ENCODE measurements at regions not wholly inside any gene's neighbourhood (a gene's known extent, or its start where the extent isn't known, plus 50 kb on each side); places are given as distances from the start of the nearest gene placed in this dataset.

GRCh38 chr1:175877939-175878737, 134.7 kb upstream of the TNR start (continued):
- TF ChIP-seq KAT2A (conservative IDR thresholded peaks at IDR 0.05; ENCODE audit: control insufficient read depth, low read depth, low read length) (no peak), IKZF1 (conservative IDR thresholded peaks at IDR 0.05) (no peak), KDM1A (IDR thresholded peaks at IDR 0.05; ENCODE audit: borderline replicate concordance) (no peak), IRF4 (IDR thresholded peaks at IDR 0.05; ENCODE audit: low read depth, low read length) (no peak), SRF (IDR thresholded peaks at IDR 0.05; ENCODE audit: low read depth in 2 of 2, low read length in 2 of 2) (no peak), EED (IDR thresholded peaks at IDR 0.05; ENCODE audit: low read depth) (no peak), PKNOX1 (IDR thresholded peaks at IDR 0.05) (no peak), TCF12 (IDR thresholded peaks at IDR 0.05; ENCODE audit: low read depth, low read length) (no peak), CBX3 (IDR thresholded peaks at IDR 0.05; ENCODE audit: borderline replicate concordance, low read depth) (no peak), POLR2A (IDR thresholded peaks at IDR 0.05; ENCODE audit: low read depth, low read length) (no peak)

GRCh38 chr1:175875556-175875955, 132.2 kb upstream of the TNR start:
- in situ Hi-C loops (cut with MboI) (no loop called here), intact Hi-C loops (cut with micrococcal nuclease; ENCODE audit: unreplicated experiment) (no loop called here)
- Histone ChIP-seq H3K4me3 (no peak overlapping the region), H3K27ac (ENCODE audit: control insufficient read depth, insufficient read depth) (no peak overlapping the region), H3K79me2 (ENCODE audit: control insufficient read depth, insufficient read depth, low read length) (no peaks in the 10 kb centered on the region), H3K4me1 (ENCODE audit: control insufficient read depth, insufficient read depth, low read length) (peaks cover 6% of the 10 kb centered on the region; the same call in 1 of the 2 replicates), H3K9me3 (replicated peaks; ENCODE audit: control insufficient read depth, insufficient read depth, low read length) (no peaks in the 10 kb centered on the region), H4K20me1 (ENCODE audit: control insufficient read depth, insufficient read depth) (no peaks in the 10 kb centered on the region), H3K4me2 (ENCODE audit: control insufficient read depth, insufficient read depth) (no peak overlapping the region), H3K9ac (ENCODE audit: control insufficient read depth, insufficient read depth, low read length) (no peak overlapping the region), H3K36me3 (ENCODE audit: control insufficient read depth in 2 of 2, insufficient read depth in 2 of 2, low read length in 1 of 2) (no peaks in the 10 kb centered on the region), H2AFZ (ENCODE audit: control insufficient read depth, low read depth, low read length) (no peak overlapping the region), H3K27me3 (replicated peaks in 1 of 2; ENCODE audit: control insufficient read depth in 2 of 2, insufficient read depth in 2 of 2, low read length in 1 of 2) (no peaks in the 10 kb centered on the region; a peak in 1 of 4 replicates)
- ChIA-PET RAD21 (ENCODE audit: unreplicated experiment) (no interaction called here), CTCF (interaction anchor here (1.6 kb wide), 1 partner anchor 13 kb away, joined by 4 read pairs; no protein-coding TSS in a partner anchor), SMC1A (ENCODE audit: uncharacterized antibody, unreplicated experiment) (no interaction called here), POLR2A (no interaction called here)
- DNase-seq (ENCODE audit: low read depth, low spot score) (no peak), FAIRE-seq (no peak), ATAC-seq (no peak)
- WGBS (ENCODE audit: insufficient coverage, insufficient replicate concordance, low lambda C conversion rate, missing lambda C conversion rate): 58% methylated on average over 6 of the region's 6 CpGs
- no TSS peak for BruUV-seq (replicated peaks)
- TF ChIP-seq FOXK2 (IDR thresholded peaks at IDR 0.05): no peak
- no peak for TF ChIP-seq TCF12 (IDR thresholded peaks at IDR 0.05; ENCODE audit: low read depth, low read length)
- TF ChIP-seq SIX5 (IDR thresholded peaks at IDR 0.05; ENCODE audit: low read depth, low read length, severe bottlenecking): no peak
- TF ChIP-seq ZBTB40 (IDR thresholded peaks at IDR 0.05; ENCODE audit: borderline replicate concordance): no peak
- TF ChIP-seq JUND (IDR thresholded peaks at IDR 0.05; ENCODE audit: low read depth, low read length): no peak
- no peak for TF ChIP-seq MTA2 (IDR thresholded peaks at IDR 0.05; ENCODE audit: low read depth)
- no peak for TF ChIP-seq ZNF207 (IDR thresholded peaks at IDR 0.05; ENCODE audit: borderline replicate concordance)
- no peak for TF ChIP-seq STAT3 (IDR thresholded peaks at IDR 0.05; ENCODE audit: low read depth, low read length)
- no peak for TF ChIP-seq SREBF2 (IDR thresholded peaks at IDR 0.05; ENCODE audit: low read length)
- TF ChIP-seq ASH2L (IDR thresholded peaks at IDR 0.05; ENCODE audit: borderline replicate concordance, low read depth): no peak
- no peak for TF ChIP-seq POLR2AphosphoS5 (IDR thresholded peaks at IDR 0.05; ENCODE audit: low read length)
- no peak for TF ChIP-seq LARP7 (IDR thresholded peaks at IDR 0.05)
- no peak for TF ChIP-seq DPF2 (IDR thresholded peaks at IDR 0.05)
